Cerebellar cortex (tissue), 1 donor: ENCODE measurements at regions not wholly inside any gene's neighbourhood (a gene's known extent, or its start where the extent isn't known, plus 50 kb on each side); places are given as distances from the start of the nearest gene placed in this dataset.
A peak's percentile ranks its signal among the peaks of the same experiment; 100 is the strongest.
"Not testable (repeated sequence)": the region's sequence is repeated elsewhere in the genome, so short reads cannot be mapped to it uniquely, and the experiment has no call there.

Source experiments
- DNase-seq: peaks from one replicate; pipeline ENCODE4 v3.0.0-alpha.2; 2015; ENCODE audit warnings: low spot score

GRCh38 chr4:12692815-12693214, 791.3 kb downstream of the RAB28 start:
- no peak for DNase-seq

GRCh38 chr4:12691168-12691567, 793.0 kb downstream of the RAB28 start:
- DNase-seq = no peak

GRCh38 chr4:12689457-12689856, 794.7 kb downstream of the RAB28 start:
- DNase-seq = no peak

GRCh38 chr4:12679217-12679616, 804.9 kb downstream of the RAB28 start:
- DNase-seq = no peak

GRCh38 chr4:12674184-12674583, 810.0 kb downstream of the RAB28 start:
- DNase-seq = no peak

- no peak for DNase-seq
Measured at GRCh38 chr4:12672303-12672702, 811.8 kb downstream of the RAB28 start.

GRCh38 chr4:12658146-12658545, 826.0 kb downstream of the RAB28 start:
- DNase-seq = no peak

GRCh38 chr4:12651876-12652275, 832.3 kb downstream of the RAB28 start:
- DNase-seq = no peak

GRCh38 chr4:12645732-12646131, 838.4 kb downstream of the RAB28 start:
- no peak for DNase-seq

- DNase-seq = no peak
Measured at GRCh38 chr4:12644261-12644660, 839.9 kb downstream of the RAB28 start.

GRCh38 chr4:12636191-12636590, 847.9 kb downstream of the RAB28 start:
- no peak for DNase-seq

GRCh38 chr4:12635629-12636028, 848.5 kb downstream of the RAB28 start:
- DNase-seq = no peak

GRCh38 chr4:12633053-12633651, 851.0 kb downstream of the RAB28 start:
- peak; percentile 82 for DNase-seq

GRCh38 chr4:12615822-12616221, 868.3 kb downstream of the RAB28 start:
- no peak for DNase-seq

GRCh38 chr4:12612876-12613275, 871.3 kb downstream of the RAB28 start:
- DNase-seq = no peak

GRCh38 chr4:12609212-12609875, 874.8 kb downstream of the RAB28 start:
- not testable (repeated sequence) for DNase-seq

GRCh38 chr4:12595986-12596385, 888.2 kb downstream of the RAB28 start:
- no peak for DNase-seq

- DNase-seq = no peak
Measured at GRCh38 chr4:12595489-12595888, 888.7 kb downstream of the RAB28 start.

- DNase-seq = no peak
Measured at GRCh38 chr4:12588582-12588981, 895.6 kb downstream of the RAB28 start.

GRCh38 chr4:12586242-12587006, 897.7 kb downstream of the RAB28 start:
- no peak for DNase-seq

GRCh38 chr4:12584116-12584875, 899.8 kb downstream of the RAB28 start:
- no peak for DNase-seq

- no peak for DNase-seq
Measured at GRCh38 chr4:12583275-12583674, 900.9 kb downstream of the RAB28 start.

GRCh38 chr4:12580787-12581186, 903.4 kb downstream of the RAB28 start:
- DNase-seq = no peak
